HG02970 (cell line): ENCODE measurements at regions not wholly inside any gene's neighbourhood (a gene's known extent, or its start where the extent isn't known, plus 50 kb on each side); places are given as distances from the start of the nearest gene placed in this dataset.
"Not testable (repeated sequence)": the region's sequence is repeated elsewhere in the genome, so short reads cannot be mapped to it uniquely, and the experiment has no call there.

Source experiments
- ATAC-seq: cut with Tn5 transposase; IDR thresholded peaks from one replicate; pipeline ENCODE4 v1.9.1; 2021; ENCODE audit warnings: mild to moderate bottlenecking, moderate library complexity, moderate number of reproducible peaks; ENCODE audit not compliant: unreplicated experiment, low FRiP score

DNA sequence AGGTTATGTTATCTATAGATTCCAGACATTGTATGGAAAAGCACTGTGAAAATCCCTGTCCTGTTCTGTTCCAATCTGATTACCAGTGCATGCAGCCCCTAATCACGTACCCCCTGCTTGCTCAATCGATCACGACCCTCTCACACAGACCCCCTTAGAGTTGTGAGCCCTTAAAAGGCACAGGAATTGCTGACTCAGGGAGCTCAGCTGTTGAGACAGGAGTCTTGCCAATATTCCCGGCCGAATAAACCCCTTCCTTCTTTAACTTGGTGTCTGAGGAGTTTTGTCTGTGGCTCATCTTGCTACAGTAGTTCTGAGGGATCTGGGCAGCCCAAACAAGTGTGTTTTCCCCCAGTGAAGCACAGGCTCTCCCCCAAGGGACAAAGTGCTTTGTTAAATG, 596.3 kb upstream of the EPHA5 start:
- not testable (repeated sequence) for ATAC-seq

DNA sequence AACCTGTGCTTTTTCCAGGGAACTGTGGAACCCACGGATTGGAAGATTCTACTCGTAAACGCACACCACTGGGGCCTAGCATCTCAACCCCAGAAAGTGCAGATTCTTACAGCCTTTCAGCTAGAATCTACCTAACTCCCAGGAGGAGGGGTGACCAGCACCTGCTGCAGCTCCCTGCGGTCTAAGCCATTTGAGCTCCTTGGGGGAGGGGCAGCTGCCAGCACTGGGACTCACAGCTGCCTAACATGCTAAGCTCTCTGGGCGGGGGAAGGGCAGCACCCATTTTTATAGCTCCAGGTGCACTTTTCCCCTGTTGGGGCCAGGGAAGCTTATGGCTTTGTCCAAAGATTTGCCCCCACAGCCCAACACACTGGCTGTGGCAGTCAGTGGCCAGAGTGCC, 595.7 kb upstream of the EPHA5 start:
- ATAC-seq = no peak

DNA sequence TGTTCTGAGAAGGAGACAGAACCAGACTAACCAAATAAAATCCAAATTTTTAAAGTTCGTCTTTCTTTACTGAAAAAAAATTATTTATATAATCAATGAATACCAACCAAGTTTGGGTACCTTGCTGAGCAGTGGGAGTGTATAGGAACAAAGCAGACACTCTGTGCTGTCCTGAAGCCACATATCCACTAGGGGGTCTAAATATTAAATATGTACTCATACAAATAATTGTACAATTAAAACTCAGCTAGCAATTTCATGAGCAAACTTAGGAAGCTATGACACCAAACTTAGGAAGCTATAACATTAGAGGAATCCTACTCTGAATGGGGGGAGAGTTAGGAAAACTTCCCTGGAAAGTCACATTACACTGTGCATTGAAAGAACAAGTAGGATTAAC, 582.0 kb upstream of the EPHA5 start:
- no peak for ATAC-seq

DNA sequence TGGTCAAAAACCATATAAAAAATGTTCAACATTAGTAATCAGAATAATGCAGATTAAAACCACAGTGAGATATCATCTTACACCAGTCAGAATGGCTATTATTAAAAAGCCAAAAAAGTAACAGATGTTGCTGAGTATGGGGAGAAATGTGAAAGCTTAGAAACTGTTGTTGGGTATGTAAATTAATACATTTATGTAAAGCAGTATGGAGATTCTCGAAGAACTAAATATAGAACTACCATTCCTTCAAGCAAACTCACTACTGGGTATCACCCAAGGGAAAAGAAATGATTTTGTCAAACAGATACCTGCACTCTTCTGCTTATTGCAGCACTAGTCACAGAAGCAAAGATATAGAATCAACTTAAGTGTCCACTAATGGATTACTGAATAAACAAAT, 576.4 kb upstream of the EPHA5 start:
- ATAC-seq = no peak

DNA sequence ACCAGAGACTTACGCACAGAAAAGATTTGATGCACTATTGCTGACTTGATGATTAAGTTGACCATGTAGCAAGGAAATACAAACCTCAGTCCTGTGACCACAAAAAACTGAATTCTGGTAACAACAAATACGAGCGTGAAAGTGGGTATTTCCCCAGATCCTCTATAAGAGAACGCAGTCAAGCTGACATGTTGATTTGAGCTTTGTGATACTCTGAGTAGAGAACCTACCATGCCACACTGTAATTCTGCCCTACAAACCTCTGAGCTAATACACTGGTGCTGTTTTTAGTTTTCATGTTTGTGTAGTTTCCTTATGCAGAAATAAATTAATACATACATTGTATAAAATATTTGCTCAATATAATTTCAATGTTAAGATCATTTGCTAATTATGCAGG, 565.6 kb upstream of the EPHA5 start:
- ATAC-seq = no peak

DNA sequence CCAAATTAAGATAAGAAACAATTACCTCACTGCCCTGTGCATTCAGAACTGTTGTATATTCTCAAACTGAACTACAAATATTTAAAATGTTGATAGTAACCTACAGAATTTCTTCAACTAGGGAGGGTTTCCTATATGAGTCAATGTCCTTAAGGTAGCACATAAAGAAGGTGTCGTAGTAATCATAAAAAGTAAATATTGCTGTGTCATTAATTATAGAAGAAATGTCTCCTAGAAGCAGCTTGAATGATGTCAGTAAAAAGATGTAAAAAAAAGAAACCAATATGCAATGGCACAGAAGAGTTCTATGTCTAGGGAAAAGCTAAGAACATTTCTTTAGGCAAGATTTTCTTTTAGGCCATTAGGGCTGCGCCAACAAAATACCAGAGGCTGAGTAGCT, 559.6 kb upstream of the EPHA5 start:
- no peak for ATAC-seq

DNA sequence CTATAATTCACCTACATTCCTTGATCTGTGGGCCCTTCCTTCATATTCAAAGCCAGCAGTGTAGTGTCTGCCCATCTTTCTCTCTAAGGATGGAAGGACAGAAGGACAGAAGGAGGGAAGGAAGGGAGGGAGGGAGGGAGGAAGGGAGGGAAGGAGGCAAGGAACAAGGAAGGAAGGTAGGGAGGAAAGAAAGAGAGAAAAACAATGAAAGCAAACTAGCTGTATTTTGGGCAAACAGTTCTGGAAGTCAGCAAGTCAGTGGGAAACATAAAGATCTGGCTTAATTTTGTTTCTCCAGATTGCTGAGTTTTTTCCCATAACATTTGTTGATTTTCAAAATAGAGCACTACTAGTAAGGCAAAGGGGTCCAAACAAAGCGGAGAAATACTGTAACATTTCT, 555.2 kb upstream of the EPHA5 start:
- no peak for ATAC-seq

DNA sequence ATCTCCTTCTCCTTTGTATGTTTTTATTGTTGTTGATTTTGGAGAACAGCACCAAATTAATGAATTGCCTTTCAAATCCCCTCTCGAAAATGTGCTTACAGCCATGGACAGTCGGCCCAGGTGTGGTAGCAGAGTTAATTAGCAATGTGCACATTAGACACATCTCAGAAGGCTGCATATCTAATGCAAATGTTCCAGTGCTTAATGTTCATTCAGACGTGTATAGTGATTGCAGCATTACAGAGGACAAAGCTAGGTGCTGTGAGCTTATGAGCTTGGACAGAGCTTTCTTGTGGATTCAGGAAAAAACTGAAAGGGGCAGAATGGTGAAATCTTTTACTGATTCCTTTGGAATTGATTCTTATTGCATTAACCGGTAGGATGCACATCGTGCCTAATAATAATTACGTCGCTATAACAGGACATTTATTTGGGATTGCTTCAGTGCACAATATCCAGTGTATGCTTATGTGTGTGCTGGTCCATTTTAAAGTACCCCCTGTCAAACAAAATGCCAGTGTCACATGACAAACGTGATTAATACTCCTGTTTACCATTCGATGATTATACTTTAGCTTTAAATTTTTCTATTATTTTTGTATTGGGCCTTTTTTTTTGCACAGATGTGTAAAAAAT, 552.9 kb upstream of the EPHA5 start:
- ATAC-seq = no peak

DNA sequence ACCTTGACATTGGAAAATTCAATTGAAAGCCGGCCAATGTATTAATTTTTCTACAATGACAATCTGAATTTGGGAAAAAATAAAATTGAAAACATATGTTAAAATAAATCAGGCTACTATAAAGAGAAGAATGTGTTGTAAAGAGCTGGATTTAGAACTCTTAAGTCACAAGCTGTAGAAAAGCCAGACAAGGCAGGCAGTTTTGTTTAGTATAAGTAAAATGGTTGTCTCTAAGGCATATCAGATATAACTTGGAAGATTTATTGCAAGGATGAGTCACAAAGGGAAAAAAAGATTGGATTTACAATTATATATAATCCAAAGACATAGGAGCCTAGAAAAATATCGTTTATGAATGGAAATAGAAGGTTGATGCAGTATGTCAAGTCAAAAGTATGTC, 549.1 kb upstream of the EPHA5 start:
- no peak for ATAC-seq

DNA sequence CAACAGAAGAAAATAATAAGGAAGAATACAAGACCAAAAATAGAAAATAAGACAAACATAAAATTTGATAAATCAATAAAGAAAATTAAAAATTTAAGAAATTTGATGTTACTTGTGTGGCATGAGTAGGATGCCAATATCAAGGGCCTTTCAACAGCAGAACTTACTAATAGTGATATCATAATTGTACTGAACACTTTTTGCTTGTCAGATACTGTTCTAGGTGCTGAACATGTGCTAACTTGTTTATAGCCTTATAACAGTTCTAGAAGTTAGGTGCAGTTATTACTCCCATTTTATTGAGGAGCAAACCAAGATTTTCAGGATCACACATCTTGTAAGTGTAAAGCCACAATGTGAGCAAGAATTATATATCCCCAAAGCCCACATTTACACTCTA, 546.0 kb upstream of the EPHA5 start:
- no peak for ATAC-seq

DNA sequence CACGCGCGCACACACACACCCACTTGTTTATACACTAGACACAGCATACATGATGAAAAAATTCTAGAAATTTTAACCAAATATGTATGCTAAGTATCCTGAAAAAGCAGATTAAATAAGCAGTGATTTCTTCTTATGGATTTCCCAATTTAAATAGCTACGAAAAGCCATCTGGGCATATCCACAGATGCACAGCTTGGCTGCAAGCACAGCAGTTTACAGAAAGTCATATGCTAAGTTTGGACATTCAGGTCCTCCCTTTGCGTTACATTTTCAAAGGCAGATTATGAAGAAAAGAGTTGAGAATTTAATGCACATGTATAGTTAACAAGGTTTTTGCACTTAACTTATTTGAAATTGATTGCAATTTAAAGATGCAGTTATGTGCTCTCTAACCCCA, 542.2 kb upstream of the EPHA5 start:
- no peak for ATAC-seq

DNA sequence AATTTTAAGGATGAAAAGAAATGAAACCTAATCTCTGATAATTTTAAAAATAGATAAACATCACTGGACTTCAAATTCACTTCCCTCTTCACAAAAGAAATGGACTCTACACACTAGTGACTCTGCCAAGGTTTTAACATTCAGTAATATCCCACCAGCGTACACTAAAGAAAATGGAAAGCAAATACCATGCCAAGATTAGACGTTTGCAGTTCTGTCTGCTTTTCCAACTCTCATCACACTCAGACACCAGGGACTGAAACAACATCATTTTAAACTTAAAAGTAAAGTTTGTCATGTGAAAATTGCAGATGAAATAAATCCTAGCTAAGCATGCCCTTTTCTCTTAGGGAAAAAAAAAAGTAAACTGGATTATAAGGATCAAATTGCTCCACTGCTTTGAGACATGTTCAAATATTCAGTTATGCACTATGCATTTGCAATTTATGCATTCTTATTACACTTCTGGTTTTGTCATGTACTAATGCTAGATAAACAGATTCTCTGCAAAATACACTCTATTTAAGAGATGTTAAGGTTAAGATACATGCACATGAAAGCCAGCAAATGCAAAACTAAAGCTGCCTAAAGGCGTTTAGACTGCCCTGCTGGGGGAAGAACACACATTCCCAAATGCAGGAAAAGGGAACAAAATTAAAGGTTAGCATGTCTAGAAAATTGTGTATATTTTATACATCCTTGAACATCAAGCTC, 534.4 kb upstream of the EPHA5 start:
- no peak for ATAC-seq

DNA sequence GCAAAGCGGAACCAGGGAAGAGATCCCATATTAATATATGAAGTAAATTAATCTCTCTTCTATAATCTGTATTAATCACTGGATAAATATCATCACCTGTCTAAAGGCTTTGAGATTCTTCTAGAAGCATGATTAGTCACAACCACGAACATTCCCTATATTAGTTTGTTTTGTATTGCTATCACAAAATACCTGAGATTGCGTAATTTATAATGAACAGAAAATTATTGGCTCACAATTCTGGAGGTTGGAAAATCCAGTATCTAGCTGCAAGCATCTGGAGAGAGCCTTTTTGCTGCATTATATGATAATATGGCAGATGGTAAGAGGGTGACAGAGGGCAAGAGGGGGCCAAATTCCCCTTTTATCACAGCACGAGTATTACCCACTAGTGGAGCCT, 532.6 kb upstream of the EPHA5 start:
- no peak for ATAC-seq

DNA sequence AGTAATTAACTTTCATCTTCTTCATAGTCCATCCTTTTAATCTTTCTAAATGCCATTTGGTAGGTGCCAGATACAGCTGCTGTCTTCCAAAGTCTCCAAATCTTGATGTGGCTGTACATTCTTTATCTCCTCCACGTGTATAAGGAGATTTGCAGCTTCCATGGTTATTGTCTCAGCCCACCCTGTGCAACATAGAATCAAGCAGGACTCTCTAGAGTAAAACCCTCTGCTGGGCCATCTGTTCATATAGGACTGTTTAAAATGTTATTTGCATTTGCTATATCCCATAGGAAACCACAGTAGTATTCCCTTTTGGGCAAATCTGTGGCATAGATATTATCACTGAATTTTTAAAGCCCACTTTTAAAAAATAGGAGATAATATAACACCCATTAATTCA, 527.2 kb upstream of the EPHA5 start:
- no peak for ATAC-seq

DNA sequence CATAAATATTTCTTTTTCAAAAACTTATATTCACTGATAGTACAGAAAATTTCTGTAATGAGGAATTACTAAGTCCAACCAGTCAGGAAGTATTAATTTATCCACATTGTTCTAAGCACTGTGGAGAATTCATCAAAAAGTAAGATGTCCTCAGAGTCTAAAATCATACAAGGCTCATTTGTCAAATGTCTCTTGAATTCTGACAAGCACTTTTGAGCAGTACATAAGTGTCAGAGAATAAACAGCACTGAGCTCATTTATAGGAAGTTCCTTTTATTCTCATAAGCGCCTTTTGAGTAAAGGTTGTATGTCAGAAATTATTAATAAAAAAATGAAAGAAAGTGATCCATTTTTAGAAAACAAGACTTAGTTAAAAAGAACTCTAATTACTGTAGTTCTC, 523.2 kb upstream of the EPHA5 start:
- ATAC-seq = no peak

DNA sequence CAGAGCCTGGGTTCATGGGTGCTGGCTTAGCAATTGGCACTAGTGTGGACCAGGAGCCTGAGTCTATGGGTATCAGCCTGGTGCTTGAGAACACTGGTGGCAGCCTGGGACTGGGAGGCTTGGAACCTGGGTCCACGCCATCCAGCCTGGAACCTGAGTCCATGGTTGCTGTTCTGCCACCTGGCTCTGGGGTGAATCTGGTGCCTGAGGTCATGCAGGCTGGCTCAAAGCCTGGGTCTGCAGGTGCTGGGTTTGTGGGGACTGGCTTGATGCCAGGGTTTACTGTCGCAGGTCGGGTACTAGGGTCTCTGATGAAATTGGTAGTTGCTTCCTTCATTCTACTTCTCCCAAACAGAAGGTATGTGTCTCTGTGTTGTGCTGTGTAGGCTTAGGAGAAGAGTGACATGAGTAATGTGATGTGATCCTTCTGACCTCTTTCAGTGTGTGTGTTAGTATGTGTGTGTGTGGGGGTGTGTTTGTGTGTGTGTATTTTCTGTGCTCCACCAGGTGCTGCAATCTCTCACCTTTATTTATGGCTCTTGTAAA, 517.0 kb upstream of the EPHA5 start:
- ATAC-seq = no peak

DNA sequence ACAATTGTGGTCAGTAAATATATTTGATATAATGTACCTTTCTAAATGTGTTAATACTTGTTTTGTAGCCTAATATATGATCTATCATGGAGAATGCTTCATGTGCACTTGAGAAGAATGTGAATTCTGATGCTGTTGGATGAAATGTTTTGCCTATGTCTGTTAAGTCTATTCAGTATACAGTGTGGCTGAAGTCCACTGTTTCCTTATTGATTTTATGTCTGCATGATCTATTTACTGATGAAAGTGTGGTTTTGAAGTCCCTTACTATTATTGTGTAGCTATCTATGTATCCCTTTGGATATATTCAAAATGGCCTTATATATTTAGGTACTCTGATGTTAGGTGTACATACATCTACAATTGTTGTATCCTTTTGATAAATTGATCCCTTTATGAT, 515.8 kb upstream of the EPHA5 start:
- no peak for ATAC-seq

DNA sequence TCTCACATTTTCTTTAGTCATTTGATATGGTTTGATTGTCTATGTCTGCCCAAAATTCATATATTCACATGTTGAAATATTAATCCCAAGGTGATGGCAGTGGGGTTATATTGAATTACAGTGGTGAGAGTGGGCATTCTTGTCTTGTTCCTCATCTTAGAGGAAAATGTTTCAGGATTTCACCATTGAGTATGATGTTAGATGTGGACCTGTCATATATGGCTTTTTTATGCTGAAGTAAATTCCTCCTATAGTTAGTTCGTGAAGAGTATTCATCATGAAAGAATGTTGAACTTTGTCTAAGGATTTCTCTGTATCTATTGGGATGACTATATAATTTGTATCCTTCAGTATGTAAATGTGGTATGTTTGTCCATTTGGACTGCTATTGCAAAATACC, 512.3 kb upstream of the EPHA5 start:
- ATAC-seq = no peak

DNA sequence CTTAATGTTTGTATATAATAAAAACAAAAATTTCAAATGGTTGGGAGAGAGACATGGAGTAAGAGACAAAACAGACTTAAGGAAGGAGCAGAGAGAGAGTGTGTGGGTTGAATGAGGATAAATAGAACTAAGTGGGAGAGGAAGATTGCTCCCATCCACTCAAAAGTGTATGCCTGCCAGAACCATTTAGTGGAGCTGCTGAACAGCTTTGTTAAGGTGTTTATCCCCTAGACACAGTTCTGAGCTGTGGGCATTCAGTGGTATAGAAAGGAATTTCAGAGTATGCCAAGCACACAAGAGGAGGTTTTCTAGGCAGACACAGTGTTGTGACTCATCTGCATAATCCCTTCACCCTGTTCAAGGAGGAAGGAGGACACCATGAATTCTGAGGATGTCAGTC, 508.6 kb upstream of the EPHA5 start:
- ATAC-seq = no peak

DNA sequence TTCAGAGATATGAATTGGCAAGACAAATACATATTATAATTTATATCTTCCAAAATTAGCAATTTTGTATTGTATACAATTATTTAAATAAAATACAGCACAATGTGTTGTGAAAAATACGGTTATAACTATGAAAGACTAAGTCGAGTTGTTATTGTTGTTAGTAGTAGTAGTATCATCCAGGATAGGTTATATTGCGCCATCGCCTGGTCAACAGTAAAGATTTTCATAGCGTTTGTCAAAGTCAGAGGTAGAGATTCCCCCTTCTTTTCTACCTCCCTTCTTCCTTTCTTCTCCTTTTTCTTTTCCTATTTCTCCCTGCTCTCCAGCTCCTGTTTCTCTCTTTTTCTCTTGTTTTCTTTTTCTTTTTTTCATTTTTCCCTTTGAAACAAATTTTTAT, 499.1 kb upstream of the EPHA5 start:
- ATAC-seq = no peak

DNA sequence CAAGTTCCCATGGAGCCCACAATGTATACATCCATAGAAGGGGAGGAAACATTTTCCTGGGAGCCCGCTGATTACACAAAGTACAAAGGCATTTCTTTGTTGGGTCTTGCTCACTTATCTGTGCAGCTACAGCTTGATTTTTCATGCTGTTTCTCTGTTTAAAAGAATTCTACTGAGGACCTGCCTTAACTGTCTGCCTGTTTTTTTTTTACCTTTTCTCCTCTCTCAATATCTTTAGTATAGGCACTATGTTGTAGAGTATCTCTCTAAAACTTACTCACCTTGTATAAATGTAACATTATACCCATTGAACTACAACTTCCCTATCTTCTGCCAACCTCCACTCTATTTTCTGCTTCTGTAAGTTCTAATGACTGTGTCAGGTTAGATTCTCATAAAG, 494.6 kb upstream of the EPHA5 start:
- ATAC-seq = no peak

DNA sequence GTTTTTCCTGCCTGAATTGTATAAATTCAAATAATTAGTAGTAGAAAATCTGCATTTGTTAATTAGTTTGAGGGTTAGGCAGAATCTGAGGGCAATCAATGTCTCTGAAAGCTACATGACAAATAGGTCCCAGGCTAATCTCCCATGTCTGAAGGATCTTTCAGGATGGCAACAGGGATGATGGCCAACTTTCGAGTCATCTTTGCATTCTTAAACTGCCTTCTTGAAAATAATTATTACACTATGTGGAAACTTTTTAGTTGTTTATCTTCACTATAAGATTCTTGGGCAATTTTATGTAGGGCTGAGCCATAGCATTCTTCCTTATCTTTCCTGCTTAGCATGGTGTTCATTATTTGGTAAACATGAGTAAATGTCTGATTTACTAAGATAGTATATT, 490.3 kb upstream of the EPHA5 start:
- ATAC-seq = no peak
